ENCODE measurements at regions not wholly inside any gene's neighbourhood (a gene's known extent, or its start where the extent isn't known, plus 50 kb on each side); places are given as distances from the start of the nearest gene placed in this dataset.

DNA sequence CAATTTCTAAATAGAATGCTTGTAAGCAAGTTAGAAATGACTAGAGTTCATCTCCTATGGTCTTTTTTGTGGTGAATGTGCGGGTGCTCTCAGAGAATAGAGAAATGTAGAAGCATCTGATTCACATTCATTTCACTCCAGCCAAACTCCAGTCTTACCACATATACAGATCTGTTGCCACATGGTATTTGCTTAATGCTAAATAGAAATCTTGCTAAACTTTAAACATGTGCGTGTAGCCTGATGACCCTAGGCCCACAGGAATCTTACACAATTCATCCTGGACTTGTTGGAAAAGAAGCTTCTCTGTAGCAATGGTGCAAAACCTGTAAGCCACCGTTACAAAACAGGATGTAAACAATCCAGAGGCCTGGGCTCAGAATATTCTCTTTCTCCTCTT, 135.2 kb downstream of the PCSK1 start:
- TF ChIP-seq, protein P1, sequence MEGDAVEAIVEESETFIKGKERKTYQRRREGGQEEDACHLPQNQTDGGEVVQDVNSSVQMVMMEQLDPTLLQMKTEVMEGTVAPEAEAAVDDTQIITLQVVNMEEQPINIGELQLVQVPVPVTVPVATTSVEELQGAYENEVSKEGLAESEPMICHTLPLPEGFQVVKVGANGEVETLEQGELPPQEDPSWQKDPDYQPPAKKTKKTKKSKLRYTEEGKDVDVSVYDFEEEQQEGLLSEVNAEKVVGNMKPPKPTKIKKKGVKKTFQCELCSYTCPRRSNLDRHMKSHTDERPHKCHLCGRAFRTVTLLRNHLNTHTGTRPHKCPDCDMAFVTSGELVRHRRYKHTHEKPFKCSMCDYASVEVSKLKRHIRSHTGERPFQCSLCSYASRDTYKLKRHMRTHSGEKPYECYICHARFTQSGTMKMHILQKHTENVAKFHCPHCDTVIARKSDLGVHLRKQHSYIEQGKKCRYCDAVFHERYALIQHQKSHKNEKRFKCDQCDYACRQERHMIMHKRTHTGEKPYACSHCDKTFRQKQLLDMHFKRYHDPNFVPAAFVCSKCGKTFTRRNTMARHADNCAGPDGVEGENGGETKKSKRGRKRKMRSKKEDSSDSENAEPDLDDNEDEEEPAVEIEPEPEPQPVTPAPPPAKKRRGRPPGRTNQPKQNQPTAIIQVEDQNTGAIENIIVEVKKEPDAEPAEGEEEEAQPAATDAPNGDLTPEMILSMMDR (conservative IDR thresholded peaks at IDR 0.05 in 1 of 2, IDR thresholded peaks at IDR 0.05 in 1 of 2; ENCODE audit: extremely low read depth in 1 of 2, insufficient read depth in 1 of 2, low read depth in 1 of 2, low read length in 2 of 2), result no peak
- no peak for TF ChIP-seq EZH2 (IDR thresholded peaks at IDR 0.05; ENCODE audit: borderline replicate concordance, low read length)

Data from mammary epithelial cell (primary cell).